A673 (cell line): ENCODE measurements at regions not wholly inside any gene's neighbourhood (a gene's known extent, or its start where the extent isn't known, plus 50 kb on each side); places are given as distances from the start of the nearest gene placed in this dataset.

ENCODE experiments used
- BruUV-seq: library from RNA; stranded (reverse); fragments of 400-500 nt; replicated peaks from 2 replicates; lab custom pipeline; 2021; lab: Mats Ljungman, UMichigan
- CTCF ChIA-PET: fragments of 300-600 bp; sonication (Branson Sonifier 250); formaldehyde crosslinking; loops from one replicate; lab custom pipeline; 2022; ENCODE audit warnings: antibody characterized with exemption; lab: Charles Lee
- POLR2A ChIA-PET: fragments of 300-600 bp; sonication (Branson Sonifier 250); formaldehyde crosslinking; loops from one replicate; lab custom pipeline; 2022; ENCODE audit warnings: antibody characterized with exemption; ENCODE audit not compliant: low non-redundant PET; lab: Charles Lee
- DNase-seq: peaks from one replicate; pipeline ENCODE4 v3.0.0-alpha.2; 2015; ENCODE audit warnings: low spot score
- H3K27ac ChIP-seq: fragments of 200-600 bp; sonication (generic); 2 replicates; pipeline ENCODE4 v1.5.1; 2016; ENCODE audit warnings: mixed run types, low read depth, mild to moderate bottlenecking, mixed read lengths, antibody characterized with exemption, low read length; ENCODE audit not compliant: poor library complexity, severe bottlenecking
- H3K27me3 ChIP-seq: fragments of 200-600 bp; sonication (generic); replicated peaks from 2 replicates; pipeline ENCODE4 v1.6.1; 2017; ENCODE audit warnings: mixed run types, low read depth, mild to moderate bottlenecking, mixed read lengths, antibody characterized with exemption, low read length; ENCODE audit not compliant: insufficient read depth, poor library complexity
- H3K36me3 ChIP-seq: fragments of 200-600 bp; sonication (generic); 2 replicates; pipeline ENCODE4 v1.6.1; 2016; ENCODE audit warnings: mixed run types, mild to moderate bottlenecking, mixed read lengths, antibody characterized with exemption, low read length; ENCODE audit not compliant: insufficient read depth, poor library complexity, severe bottlenecking
- H3K4me1 ChIP-seq: fragments of 200-600 bp; sonication (generic); 2 replicates; pipeline ENCODE4 v1.6.1; 2017; ENCODE audit warnings: mixed run types, mild to moderate bottlenecking, mixed read lengths, antibody characterized with exemption, low read length; ENCODE audit not compliant: insufficient read depth, poor library complexity, severe bottlenecking
- H3K4me3 ChIP-seq: fragments of 200-600 bp; sonication (generic); 2 replicates; pipeline ENCODE4 v1.5.1; 2016; ENCODE audit warnings: low read depth, mixed run types, mild to moderate bottlenecking, mixed read lengths, low read length; ENCODE audit not compliant: poor library complexity, severe bottlenecking
- H3K9me3 ChIP-seq: fragments of 200-600 bp; sonication (generic); 2 replicates; pipeline ENCODE4 v1.6.1; 2016; ENCODE audit warnings: mixed run types, low read depth, mild to moderate bottlenecking, mixed read lengths, antibody characterized with exemption, low read length; ENCODE audit not compliant: poor library complexity, severe bottlenecking
- CTCF ChIP-seq: fragments of 300-800, 200-600 bp; sonication (generic); conservative IDR thresholded peaks from 2 replicates; pipeline ENCODE4 v1.5.1; 2017; ENCODE audit warnings: low read depth, mild to moderate bottlenecking, antibody characterized with exemption, low read length, moderate library complexity, mixed read lengths
- EZH2 ChIP-seq: fragments of 200-600 bp; sonication (generic); IDR thresholded peaks from 2 replicates; pipeline ENCODE4 v1.6.1; 2017; ENCODE audit warnings: borderline replicate concordance, low read depth, mild to moderate bottlenecking, mixed read lengths, antibody characterized with exemption, low read length; ENCODE audit not compliant: poor library complexity, severe bottlenecking
- intact Hi-C: fragments of 100-400 bp; cut with micrococcal nuclease; formaldehyde crosslinking; loops from one replicate; pipeline ENCODE4 v1.10.0; 2022; ENCODE audit not compliant: unreplicated experiment

GRCh38 chr2:182616471-182617393 lies 99.3 kb upstream of the DNAJC10 start:
- TF ChIP-seq CTCF = no peak
- no peaks in the 10 kb centered on the region for H3K36me3 ChIP-seq
- CTCF ChIA-PET = no interaction called here
- H3K4me1 ChIP-seq = no peaks in the 10 kb centered on the region
- H3K9me3 ChIP-seq = no peaks in the 10 kb centered on the region
- no peak for DNase-seq
- POLR2A ChIA-PET = no interaction called here
- H3K27me3 ChIP-seq = no peaks in the 10 kb centered on the region
- H3K27ac ChIP-seq = no peak overlapping the region
- BruUV-seq = no TSS peak
- intact Hi-C loops = no loop called here
- H3K4me3 ChIP-seq = no peak overlapping the region

GRCh38 chr2:182618672-182619079 lies 97.4 kb upstream of the DNAJC10 start:
- BruUV-seq = no TSS peak
- no peak overlapping the region for H3K4me3 ChIP-seq
- no peaks in the 10 kb centered on the region for H3K27me3 ChIP-seq
- intact Hi-C loops = no loop called here
- no peaks in the 10 kb centered on the region for H3K36me3 ChIP-seq
- TF ChIP-seq EZH2 (no peak), CTCF (no peak)
- no peak overlapping the region for H3K27ac ChIP-seq
- ChIA-PET POLR2A (no interaction called here), CTCF (no interaction called here)
- no peak for DNase-seq
- H3K4me1 ChIP-seq = no peaks in the 10 kb centered on the region
- H3K9me3 ChIP-seq = no peaks in the 10 kb centered on the region

- no peak overlapping the region for H3K27ac ChIP-seq
- intact Hi-C loops = no loop called here
- no peak overlapping the region for H3K4me3 ChIP-seq
- no peaks in the 10 kb centered on the region for H3K36me3 ChIP-seq
- DNase-seq = no peak
- ChIA-PET CTCF (no interaction called here), POLR2A (no interaction called here)
- BruUV-seq = no TSS peak
- no peaks in the 10 kb centered on the region for H3K9me3 ChIP-seq
- no peaks in the 10 kb centered on the region for H3K27me3 ChIP-seq
- H3K4me1 ChIP-seq = no peaks in the 10 kb centered on the region
- TF ChIP-seq CTCF (no peak), EZH2 (no peak)
Measured at GRCh38 chr2:182619276-182619675, 96.8 kb upstream of the DNAJC10 start.
